Mesothelial cell of epicardium (in vitro differentiated cells): ENCODE measurements at regions not wholly inside any gene's neighbourhood (a gene's known extent, or its start where the extent isn't known, plus 50 kb on each side); places are given as distances from the start of the nearest gene placed in this dataset.

Experiments used
- DNase-seq, 2 experiments: peaks; one replicate each; pipeline ENCODE4 v3.0.0; 2021; ENCODE audit warnings: low spot score in 2 of 2; ENCODE audit not compliant: unreplicated experiment in 2 of 2
- H3K27ac Mint-ChIP-seq: 2 replicates; pipeline ENCODE4 v1.8.0; 2021; ENCODE audit warnings: mixed read lengths
- H3K27me3 Mint-ChIP-seq: 2 replicates; pipeline ENCODE4 v1.8.0; 2021; ENCODE audit warnings: low read depth, mixed read lengths
- H3K36me3 Mint-ChIP-seq: 2 replicates; pipeline ENCODE4 v1.8.0; 2021; ENCODE audit warnings: mixed read lengths
- H3K4me1 Mint-ChIP-seq: 2 replicates; pipeline ENCODE4 v1.8.0; 2021; ENCODE audit warnings: mixed read lengths
- H3K4me3 Mint-ChIP-seq: 2 replicates; pipeline ENCODE4 v1.8.0; 2021; ENCODE audit warnings: mild to moderate bottlenecking, moderate library complexity, mixed read lengths
- H3K9me3 Mint-ChIP-seq: 2 replicates; pipeline ENCODE4 v1.8.0; 2021; ENCODE audit warnings: mixed read lengths
- CTCF ChIP-seq: fragments of 200-600 bp; sonication (generic); IDR thresholded peaks from one replicate; pipeline ENCODE4 v1.5.0; 2021; ENCODE audit warnings: antibody characterized with exemption; ENCODE audit not compliant: unreplicated experiment

GRCh38 chr5:113682497-113683136 lies 169.1 kb downstream of the YTHDC2 start:
- Mint-ChIP-seq H3K4me3 (no peak overlapping the region), H3K4me1 (peaks cover 22% of the 10 kb centered on the region), H3K27ac (no peak overlapping the region), H3K9me3 (no peaks in the 10 kb centered on the region), H3K36me3 (no peaks in the 10 kb centered on the region), H3K27me3 (no peaks in the 10 kb centered on the region)
- DNase-seq = no peak
- peak; percentile 15 for TF ChIP-seq CTCF

- H3K9me3 Mint-ChIP-seq = no peaks in the 10 kb centered on the region
- H3K27me3 Mint-ChIP-seq = no peaks in the 10 kb centered on the region
- no peak for DNase-seq
- no peak for TF ChIP-seq CTCF
- no peak overlapping the region for H3K27ac Mint-ChIP-seq
- H3K4me3 Mint-ChIP-seq = no peak overlapping the region
- peaks cover 19% of the 10 kb centered on the region for H3K4me1 Mint-ChIP-seq
- no peaks in the 10 kb centered on the region for H3K36me3 Mint-ChIP-seq
Measured at GRCh38 chr5:113683211-113683610, 169.7 kb downstream of the YTHDC2 start.

GRCh38 chr5:113686599-113686998 lies 173.1 kb downstream of the YTHDC2 start:
- Mint-ChIP-seq H3K9me3 (no peaks in the 10 kb centered on the region), H3K4me3 (no peak overlapping the region), H3K4me1 (no peaks in the 10 kb centered on the region), H3K27ac (no peak overlapping the region), H3K36me3 (no peaks in the 10 kb centered on the region), H3K27me3 (no peaks in the 10 kb centered on the region)
- no peak for TF ChIP-seq CTCF
- no peak for DNase-seq

GRCh38 chr5:113689647-113690046 lies 176.2 kb downstream of the YTHDC2 start:
- no peak overlapping the region for H3K27ac Mint-ChIP-seq
- no peak for TF ChIP-seq CTCF
- H3K27me3 Mint-ChIP-seq = no peaks in the 10 kb centered on the region

GRCh38 chr5:113692466-113692865 lies 179.0 kb downstream of the YTHDC2 start:
- no peaks in the 10 kb centered on the region for H3K36me3 Mint-ChIP-seq

More at GRCh38 chr5:113689647-113690046, 176.2 kb downstream of the YTHDC2 start:
- no peak for DNase-seq
- H3K9me3 Mint-ChIP-seq = no peaks in the 10 kb centered on the region
- H3K36me3 Mint-ChIP-seq = no peaks in the 10 kb centered on the region
- H3K4me1 Mint-ChIP-seq = peaks cover 24% of the 10 kb centered on the region
- no peak overlapping the region for H3K4me3 Mint-ChIP-seq

More at GRCh38 chr5:113692466-113692865, 179.0 kb downstream of the YTHDC2 start:
- no peak overlapping the region for H3K27ac Mint-ChIP-seq
- peaks cover 30% of the 10 kb centered on the region for H3K4me1 Mint-ChIP-seq
- no peaks in the 10 kb centered on the region for H3K9me3 Mint-ChIP-seq
- TF ChIP-seq CTCF = no peak
- peak overlapping the region; percentile 7 for H3K4me3 Mint-ChIP-seq
- no peaks in the 10 kb centered on the region for H3K27me3 Mint-ChIP-seq
- DNase-seq = no peak
